DMS153 (cell line): ENCODE measurements at regions not wholly inside any gene's neighbourhood (a gene's known extent, or its start where the extent isn't known, plus 50 kb on each side); places are given as distances from the start of the nearest gene placed in this dataset.
"Not testable (repeated sequence)": the region's sequence is repeated elsewhere in the genome, so short reads cannot be mapped to it uniquely, and the experiment has no call there.

Source experiments
- DNase-seq: peaks from one replicate; lab custom pipeline; 2025; lab: John Stamatoyannopoulos, UW

GRCh38 chr12:31906557-31907301, 52.5 kb upstream of the RESF1 start:
- no peak for DNase-seq

GRCh38 chr12:31903025-31903424, 56.2 kb upstream of the RESF1 start:
- no peak for DNase-seq

DNA sequence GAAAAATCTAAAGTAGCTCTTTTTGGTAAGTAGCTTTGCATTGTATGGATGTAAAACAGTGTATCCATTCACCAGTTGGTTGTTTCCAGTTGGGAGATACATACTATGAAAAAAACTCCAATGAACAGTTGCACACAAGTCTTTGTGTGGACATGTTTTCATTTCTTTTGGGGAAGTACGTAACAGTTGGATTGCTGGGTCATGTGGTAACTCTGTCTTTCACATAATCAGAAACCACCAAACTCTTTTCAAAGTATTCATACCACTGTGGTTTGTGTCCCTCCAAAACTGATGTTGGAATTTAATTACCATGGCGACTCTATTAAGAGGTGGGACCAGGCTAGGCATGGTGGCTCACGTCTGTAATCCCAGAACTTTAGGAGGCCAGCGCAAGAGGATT, 58.9 kb upstream of the RESF1 start:
- DNase-seq: no peak

- no peak for DNase-seq
Measured at GRCh38 chr12:31899109-31899508, 60.1 kb upstream of the RESF1 start.

- peak; percentile 59 for DNase-seq
Measured at GRCh38 chr12:31897781-31898503, 61.3 kb upstream of the RESF1 start.

GRCh38 chr12:31897092-31897491, 62.1 kb upstream of the RESF1 start:
- not testable (repeated sequence) for DNase-seq

GRCh38 chr12:31896514-31897039, 62.6 kb upstream of the RESF1 start:
- DNase-seq: no peak

DNA sequence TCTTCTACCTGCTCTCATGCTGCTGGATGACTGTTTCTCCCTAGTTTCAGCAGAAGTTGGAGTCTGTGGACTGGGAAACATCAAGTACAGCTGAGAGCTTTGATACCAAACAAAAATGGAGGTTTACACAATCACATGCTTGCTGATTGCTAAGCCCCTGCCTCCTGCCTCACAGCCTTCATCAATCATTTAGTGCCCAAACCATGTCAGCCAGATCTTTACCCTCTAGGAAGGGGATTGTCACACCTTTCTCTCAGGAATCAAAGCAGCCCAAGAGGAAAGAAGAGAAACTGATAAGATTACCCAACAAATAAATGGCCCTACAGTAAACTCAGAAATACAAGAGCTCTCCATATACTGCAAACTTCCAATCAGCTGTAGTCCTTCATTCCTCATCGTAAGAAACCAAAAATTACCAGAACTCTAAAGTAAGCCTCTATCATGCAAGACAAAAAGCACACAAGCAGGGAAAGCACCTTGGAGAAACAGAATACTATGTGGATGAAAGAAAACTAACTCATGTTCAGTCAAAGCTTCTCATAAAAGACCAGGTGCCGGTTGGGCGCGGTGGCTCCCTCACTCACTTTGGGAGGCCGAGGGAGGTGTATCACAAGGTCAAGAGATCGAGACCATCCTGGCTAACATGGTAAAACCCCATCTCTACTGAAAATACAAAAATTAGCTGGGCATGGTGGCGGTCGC, 63.6 kb upstream of the RESF1 start:
- DNase-seq: no peak

DNA sequence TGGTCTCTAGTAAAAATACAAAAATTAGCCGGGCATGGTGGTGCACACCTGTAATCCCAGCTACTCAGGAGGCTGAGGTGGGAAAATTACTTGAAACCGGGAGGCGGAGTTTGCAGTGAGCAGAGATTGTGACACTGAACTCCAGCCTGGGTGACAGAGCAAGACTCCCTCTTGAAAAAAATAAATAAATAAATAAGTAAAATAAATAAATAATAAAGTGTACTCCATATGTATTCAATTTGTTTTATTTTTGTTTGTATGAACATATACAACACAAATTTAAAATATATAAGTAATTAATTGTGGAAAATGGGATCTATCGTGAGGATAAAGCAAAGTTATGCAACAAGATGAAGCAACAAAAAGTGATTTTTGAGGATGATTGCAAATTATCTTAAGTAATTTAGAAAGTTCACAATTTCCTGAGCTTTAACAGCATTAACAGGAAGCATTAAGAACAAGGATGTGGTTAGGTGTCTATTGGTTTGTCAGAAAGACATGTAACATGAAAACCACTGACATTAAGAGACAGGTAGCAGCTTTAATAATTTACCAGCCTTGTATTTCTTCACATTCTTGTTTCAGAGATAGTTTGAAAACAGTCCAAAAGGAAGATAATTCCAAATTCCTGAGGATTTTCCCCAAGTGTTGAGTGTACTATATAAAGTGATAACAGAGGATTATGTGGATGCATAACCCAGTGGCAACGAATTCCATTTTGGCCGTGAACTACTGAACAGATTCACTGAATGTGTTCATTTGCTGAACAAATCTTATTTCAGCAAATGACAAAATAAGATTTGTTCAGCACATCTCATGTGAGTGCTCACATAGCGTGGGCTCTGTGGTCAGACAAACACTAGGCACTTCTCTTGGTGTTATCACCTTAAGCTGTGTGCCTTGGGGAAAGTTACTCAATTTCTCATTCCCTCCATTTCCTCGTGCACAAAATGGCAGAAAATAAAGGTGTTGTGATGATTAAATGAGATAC, 68.6 kb upstream of the RESF1 start:
- DNase-seq: no peak

GRCh38 chr12:31887109-31887811, 72.0 kb upstream of the RESF1 start:
- DNase-seq: no peak

DNA sequence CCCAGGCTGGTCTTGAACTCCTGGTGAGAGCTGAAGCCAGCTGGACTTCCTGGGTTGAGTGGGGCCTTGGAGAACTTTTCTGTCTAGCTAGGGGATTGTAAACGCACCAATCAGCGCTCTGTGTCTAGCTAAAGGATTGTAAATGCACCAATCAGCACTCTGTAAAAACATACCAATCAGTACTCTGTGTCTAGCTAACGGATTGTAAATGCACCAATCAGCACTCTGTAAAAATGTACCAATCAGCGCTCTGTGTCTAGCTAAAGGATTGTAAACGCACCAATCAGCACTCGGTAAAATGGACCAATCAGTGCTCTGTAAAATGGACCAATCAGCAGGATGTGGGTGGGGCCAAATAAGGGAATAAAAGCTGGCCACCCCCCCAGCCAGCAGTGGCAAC, 76.5 kb upstream of the RESF1 start:
- not testable (repeated sequence) for DNase-seq

DNA sequence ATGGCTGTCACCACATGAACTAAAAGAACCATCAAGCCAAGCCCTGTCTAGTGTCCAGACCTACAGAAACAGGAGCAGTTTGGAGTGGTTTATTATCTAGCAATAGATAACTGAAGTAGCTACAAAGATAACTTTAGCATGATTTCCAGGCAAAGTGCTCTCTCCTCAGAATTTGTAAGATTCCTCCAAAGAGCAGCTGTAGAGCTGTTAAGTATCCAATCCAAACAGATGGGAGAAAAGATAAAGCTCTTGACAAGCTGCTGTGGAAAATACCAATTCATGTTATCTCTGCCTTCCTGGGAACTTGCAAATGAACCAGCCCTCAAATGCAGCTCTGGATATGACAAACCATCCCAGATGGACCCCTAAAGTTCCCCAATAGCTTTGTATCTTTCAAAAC, 78.9 kb upstream of the RESF1 start:
- DNase-seq: no peak

GRCh38 chr12:31877884-31878283, 81.3 kb upstream of the RESF1 start:
- DNase-seq: no peak

GRCh38 chr12:31876568-31877424, 82.4 kb upstream of the RESF1 start:
- DNase-seq: no peak

DNA sequence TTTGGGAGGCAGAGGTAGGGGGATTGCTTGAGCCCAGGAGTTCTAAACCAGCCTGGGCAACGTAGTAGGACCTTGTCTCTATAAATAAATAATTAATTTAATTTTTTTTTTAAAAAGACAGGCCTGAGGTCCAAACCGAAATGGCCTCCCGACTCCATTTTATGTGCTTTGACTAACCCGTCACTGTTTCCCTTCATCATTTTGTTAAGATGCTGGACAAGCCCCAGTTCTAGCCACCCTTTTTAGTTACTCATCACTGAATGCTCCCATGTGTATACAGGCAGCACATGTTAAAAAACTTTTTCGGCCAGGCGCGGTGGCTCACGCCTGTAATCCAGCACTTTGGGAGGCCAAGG, 83.6 kb upstream of the RESF1 start:
- DNase-seq: no peak

DNA sequence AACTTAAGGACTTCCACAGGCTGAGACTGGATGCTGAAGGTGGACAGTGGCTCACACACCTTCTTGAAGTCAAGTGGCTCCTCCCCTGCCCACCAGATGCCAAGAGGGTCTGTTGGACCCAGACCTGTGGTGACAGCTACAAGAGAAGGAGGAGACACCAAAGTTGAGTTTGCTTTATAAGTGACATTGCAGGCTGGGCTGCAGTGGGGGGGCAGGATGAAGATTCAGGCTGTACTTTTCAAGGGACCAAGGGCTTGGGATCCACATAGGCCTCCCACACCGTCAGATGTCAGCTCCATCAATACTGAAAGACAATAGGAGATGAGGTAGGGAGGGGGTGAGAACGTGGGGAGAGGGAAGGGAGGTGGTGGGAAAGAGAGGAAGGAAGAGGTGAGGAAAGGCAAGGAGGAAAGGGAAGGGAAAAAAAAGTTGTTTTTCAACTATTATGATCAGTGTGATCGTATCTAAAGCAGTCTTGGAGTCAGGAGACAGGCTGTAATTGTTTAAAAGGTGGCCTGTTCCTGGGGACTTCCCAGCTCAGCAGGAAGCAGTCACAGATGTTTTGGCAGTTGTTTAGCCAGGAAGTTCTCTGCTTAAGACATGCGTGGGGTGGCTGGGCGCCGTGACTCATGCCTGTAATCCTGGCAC, 84.1 kb upstream of the RESF1 start:
- no peak for DNase-seq

- DNase-seq: no peak
Measured at GRCh38 chr12:31872831-31873604, 86.2 kb upstream of the RESF1 start.

GRCh38 chr12:31869972-31870371, 89.2 kb upstream of the RESF1 start:
- DNase-seq: no peak

DNA sequence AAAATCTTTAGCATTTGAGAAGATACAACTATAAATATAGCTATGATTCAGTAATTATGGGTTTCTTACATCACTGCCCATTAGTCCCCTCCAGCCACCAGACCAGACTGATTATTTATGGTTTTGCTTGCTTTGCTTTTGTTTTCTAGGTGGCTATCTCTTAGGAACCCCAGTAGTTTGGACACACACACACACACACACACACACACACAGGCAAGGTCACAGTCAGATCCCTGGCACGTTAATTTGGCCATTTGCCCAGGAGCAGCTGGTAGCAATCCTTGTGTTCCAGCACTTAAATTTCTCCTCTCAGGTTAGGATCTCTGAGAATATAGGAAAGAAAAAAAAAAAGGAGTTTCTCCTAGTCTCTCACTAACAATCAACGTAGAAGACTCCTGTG, 90.2 kb upstream of the RESF1 start:
- DNase-seq: peak; percentile 19
